ENCODE measurements at regions not wholly inside any gene's neighbourhood (a gene's known extent, or its start where the extent isn't known, plus 50 kb on each side); places are given as distances from the start of the nearest gene placed in this dataset.

DNA sequence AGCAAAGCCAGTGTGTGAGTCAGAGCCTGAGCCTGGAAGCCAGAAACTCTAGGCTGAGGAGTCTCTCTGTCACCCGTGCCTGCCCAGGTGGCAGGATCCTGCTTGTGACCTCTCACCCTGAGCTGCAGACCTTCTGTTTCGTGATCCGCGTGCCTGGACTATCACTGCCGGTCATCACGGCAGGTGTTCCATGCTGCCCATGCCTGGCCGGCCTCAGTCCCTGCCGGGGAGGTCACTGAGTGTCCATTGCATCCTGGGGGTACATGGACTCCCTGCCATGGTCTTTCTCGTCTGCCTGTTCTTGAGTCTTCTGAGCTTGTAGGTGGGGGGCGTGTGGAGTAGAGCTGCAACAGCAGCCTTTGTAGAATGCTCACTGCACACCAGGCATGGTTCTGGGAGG lies 1032.4 kb downstream of the TBC1D22A start:
- Histone ChIP-seq H3K27me3 (ENCODE audit: control insufficient read depth, insufficient read depth, low read length) (no peaks in the 10 kb centered on the region), H3K36me3 (ENCODE audit: control insufficient read depth, insufficient read depth, low read length) (no peaks in the 10 kb centered on the region), H3K9me3 (ENCODE audit: control insufficient read depth, insufficient read depth, low read depth, low read length) (no peaks in the 10 kb centered on the region), H3K4me1 (ENCODE audit: control insufficient read depth, insufficient read depth, low read length) (no peaks in the 10 kb centered on the region), H3K4me3 (ENCODE audit: low read depth in 2 of 2, low read length in 2 of 2) (no peak overlapping the region), H3K27ac (ENCODE audit: low read length) (no peak overlapping the region)
- ChIA-PET POLR2A (no interaction called here), CTCF (no interaction called here)
- BruUV-seq (replicated peaks): no TSS peak
- DNase-seq (ENCODE audit: low read depth, low spot score) (no peak), ATAC-seq (no peak)
- TF ChIP-seq, protein P1, sequence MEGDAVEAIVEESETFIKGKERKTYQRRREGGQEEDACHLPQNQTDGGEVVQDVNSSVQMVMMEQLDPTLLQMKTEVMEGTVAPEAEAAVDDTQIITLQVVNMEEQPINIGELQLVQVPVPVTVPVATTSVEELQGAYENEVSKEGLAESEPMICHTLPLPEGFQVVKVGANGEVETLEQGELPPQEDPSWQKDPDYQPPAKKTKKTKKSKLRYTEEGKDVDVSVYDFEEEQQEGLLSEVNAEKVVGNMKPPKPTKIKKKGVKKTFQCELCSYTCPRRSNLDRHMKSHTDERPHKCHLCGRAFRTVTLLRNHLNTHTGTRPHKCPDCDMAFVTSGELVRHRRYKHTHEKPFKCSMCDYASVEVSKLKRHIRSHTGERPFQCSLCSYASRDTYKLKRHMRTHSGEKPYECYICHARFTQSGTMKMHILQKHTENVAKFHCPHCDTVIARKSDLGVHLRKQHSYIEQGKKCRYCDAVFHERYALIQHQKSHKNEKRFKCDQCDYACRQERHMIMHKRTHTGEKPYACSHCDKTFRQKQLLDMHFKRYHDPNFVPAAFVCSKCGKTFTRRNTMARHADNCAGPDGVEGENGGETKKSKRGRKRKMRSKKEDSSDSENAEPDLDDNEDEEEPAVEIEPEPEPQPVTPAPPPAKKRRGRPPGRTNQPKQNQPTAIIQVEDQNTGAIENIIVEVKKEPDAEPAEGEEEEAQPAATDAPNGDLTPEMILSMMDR (IDR thresholded peaks at IDR 0.05): no peak
- TF ChIP-seq POLR2AphosphoS5 (IDR thresholded peaks at IDR 0.05; ENCODE audit: low read depth, low read length) (no peak), SIN3A (IDR thresholded peaks at IDR 0.05; ENCODE audit: borderline replicate concordance, insufficient read depth, low read depth, low read length) (no peak), TCF7L2 (IDR thresholded peaks at IDR 0.05; ENCODE audit: low read depth, low read length) (no peak)
- TF ChIP-seq, protein P2, sequence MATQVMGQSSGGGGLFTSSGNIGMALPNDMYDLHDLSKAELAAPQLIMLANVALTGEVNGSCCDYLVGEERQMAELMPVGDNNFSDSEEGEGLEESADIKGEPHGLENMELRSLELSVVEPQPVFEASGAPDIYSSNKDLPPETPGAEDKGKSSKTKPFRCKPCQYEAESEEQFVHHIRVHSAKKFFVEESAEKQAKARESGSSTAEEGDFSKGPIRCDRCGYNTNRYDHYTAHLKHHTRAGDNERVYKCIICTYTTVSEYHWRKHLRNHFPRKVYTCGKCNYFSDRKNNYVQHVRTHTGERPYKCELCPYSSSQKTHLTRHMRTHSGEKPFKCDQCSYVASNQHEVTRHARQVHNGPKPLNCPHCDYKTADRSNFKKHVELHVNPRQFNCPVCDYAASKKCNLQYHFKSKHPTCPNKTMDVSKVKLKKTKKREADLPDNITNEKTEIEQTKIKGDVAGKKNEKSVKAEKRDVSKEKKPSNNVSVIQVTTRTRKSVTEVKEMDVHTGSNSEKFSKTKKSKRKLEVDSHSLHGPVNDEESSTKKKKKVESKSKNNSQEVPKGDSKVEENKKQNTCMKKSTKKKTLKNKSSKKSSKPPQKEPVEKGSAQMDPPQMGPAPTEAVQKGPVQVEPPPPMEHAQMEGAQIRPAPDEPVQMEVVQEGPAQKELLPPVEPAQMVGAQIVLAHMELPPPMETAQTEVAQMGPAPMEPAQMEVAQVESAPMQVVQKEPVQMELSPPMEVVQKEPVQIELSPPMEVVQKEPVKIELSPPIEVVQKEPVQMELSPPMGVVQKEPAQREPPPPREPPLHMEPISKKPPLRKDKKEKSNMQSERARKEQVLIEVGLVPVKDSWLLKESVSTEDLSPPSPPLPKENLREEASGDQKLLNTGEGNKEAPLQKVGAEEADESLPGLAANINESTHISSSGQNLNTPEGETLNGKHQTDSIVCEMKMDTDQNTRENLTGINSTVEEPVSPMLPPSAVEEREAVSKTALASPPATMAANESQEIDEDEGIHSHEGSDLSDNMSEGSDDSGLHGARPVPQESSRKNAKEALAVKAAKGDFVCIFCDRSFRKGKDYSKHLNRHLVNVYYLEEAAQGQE (IDR thresholded peaks at IDR 0.05; ENCODE audit: insufficient read depth in 1 of 2, low read depth in 2 of 2, low read length in 1 of 2): no peak
- in situ Hi-C loops (cut with HindIII; ENCODE audit: low pct_unique_long_range_greater_than_20kb, low sequenced_read_pairs): no loop called here
- intact Hi-C loops (cut with micrococcal nuclease; ENCODE audit: unreplicated experiment): no loop called here

DNA sequence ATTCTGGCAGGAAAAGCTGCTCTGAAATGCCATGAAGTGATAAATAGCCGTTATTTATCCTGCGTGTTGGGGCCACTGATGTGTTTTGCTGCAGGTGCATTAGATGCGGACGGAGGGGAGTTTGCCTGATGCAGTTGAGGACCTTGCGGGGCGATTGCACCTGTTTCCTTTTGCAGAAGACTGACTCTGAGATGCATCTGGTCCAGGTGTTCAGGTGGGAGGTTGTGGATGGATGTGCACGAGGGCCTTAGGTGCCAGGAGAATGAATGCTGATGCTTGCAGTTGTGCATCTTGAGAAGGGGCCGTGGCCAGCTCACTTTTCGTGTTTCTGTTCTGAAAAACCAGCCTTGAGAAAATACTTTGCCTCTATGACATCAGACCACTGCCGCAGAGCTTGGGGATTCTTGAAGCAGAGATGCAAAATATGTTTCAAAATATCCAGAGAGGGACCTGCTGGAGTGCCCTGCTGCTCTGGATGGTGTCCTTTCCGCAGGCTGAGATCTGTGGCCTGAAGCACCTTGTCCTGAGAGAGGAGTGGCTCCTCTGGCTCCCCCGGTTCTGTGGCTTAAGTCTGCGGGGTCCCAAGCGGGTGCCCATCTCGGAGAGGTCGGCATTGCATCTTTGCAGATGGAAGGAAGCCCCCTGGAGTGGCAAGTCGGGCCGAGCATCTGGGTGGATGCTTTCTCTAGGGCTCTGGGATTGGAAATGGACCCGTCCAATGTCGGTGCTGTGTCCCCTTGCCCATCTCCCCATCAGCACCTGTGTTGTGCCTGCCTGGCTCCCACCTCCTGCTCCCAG lies 1031.1 kb downstream of the TBC1D22A start:
- no TSS peak for BruUV-seq (replicated peaks)
- H3K36me3 ChIP-seq (ENCODE audit: control insufficient read depth, insufficient read depth, low read length): no peaks in the 10 kb centered on the region

More for the DNA sequence above, 1031.1 kb downstream of the TBC1D22A start:
- TF ChIP-seq SIN3A (IDR thresholded peaks at IDR 0.05; ENCODE audit: borderline replicate concordance, insufficient read depth, low read depth, low read length) (no peak), POLR2AphosphoS5 (IDR thresholded peaks at IDR 0.05; ENCODE audit: low read depth, low read length) (no peak), TCF7L2 (IDR thresholded peaks at IDR 0.05; ENCODE audit: low read depth, low read length) (no peak)
- TF ChIP-seq, protein P1 (IDR thresholded peaks at IDR 0.05): no peak
- TF ChIP-seq, protein P2 (IDR thresholded peaks at IDR 0.05; ENCODE audit: insufficient read depth in 1 of 2, low read depth in 2 of 2, low read length in 1 of 2): no peak
- ChIA-PET POLR2A (no interaction called here), CTCF (no interaction called here)
- DNase-seq (ENCODE audit: low read depth, low spot score) (no peak), ATAC-seq (no peak)
- in situ Hi-C loops (cut with HindIII; ENCODE audit: low pct_unique_long_range_greater_than_20kb, low sequenced_read_pairs) (no loop called here), intact Hi-C loops (cut with micrococcal nuclease; ENCODE audit: unreplicated experiment) (no loop called here)
- Histone ChIP-seq H3K27me3 (ENCODE audit: control insufficient read depth, insufficient read depth, low read length) (no peaks in the 10 kb centered on the region), H3K4me1 (ENCODE audit: control insufficient read depth, insufficient read depth, low read length) (no peaks in the 10 kb centered on the region), H3K4me3 (ENCODE audit: low read depth in 2 of 2, low read length in 2 of 2) (no peak overlapping the region), H3K9me3 (ENCODE audit: control insufficient read depth, insufficient read depth, low read depth, low read length) (no peaks in the 10 kb centered on the region), H3K27ac (ENCODE audit: low read length) (no peak overlapping the region)

Data from Panc1 (cell line).